ENCODE measurements at regions not wholly inside any gene's neighbourhood (a gene's known extent, or its start where the extent isn't known, plus 50 kb on each side); places are given as distances from the start of the nearest gene placed in this dataset.

GRCh38 chr2:167715932-167716331, 531.5 kb downstream of the STK39 start:
- no peak for TF ChIP-seq EP300 (IDR thresholded peaks at IDR 0.05; ENCODE audit: borderline replicate concordance in 1 of 2, low read depth in 1 of 2, low read length in 1 of 2)
- TF ChIP-seq, protein P1, sequence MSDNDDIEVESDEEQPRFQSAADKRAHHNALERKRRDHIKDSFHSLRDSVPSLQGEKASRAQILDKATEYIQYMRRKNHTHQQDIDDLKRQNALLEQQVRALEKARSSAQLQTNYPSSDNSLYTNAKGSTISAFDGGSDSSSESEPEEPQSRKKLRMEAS (IDR thresholded peaks at IDR 0.05; ENCODE audit: low read depth): no peak
- no peak for TF ChIP-seq YY1 (IDR thresholded peaks at IDR 0.05; ENCODE audit: low read depth)

All from SK-N-SH (cell line).